HS-27A (cell line): ENCODE measurements at regions not wholly inside any gene's neighbourhood (a gene's known extent, or its start where the extent isn't known, plus 50 kb on each side); places are given as distances from the start of the nearest gene placed in this dataset.

Source experiments
- DNase-seq: peaks from one replicate; pipeline ENCODE4 v3.0.0-alpha.2; 2012; ENCODE audit warnings: low read depth, missing footprints

GRCh38 chr14:97524589-97525319 is 727.6 kb downstream of the VRK1 start:
- no peak for DNase-seq

DNA sequence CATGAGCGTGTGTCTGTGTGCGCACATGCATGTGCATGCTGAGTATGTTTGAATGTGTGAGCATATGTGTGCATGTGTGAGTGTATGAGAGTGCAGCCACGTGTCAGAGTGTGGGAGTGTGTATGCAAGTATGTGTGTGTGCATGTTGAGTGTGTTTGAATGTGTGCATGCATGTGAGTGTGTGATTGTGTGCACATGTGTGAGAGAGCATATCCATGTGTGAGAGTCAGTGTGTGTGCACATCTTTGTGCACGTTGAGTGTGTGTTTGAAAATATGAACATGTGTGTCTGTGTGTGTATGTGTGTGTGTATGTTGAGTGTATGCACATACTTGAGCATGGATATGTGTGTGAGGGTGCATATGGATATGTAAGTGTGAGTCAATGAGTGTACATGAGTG is 730.8 kb downstream of the VRK1 start:
- DNase-seq = no peak

DNA sequence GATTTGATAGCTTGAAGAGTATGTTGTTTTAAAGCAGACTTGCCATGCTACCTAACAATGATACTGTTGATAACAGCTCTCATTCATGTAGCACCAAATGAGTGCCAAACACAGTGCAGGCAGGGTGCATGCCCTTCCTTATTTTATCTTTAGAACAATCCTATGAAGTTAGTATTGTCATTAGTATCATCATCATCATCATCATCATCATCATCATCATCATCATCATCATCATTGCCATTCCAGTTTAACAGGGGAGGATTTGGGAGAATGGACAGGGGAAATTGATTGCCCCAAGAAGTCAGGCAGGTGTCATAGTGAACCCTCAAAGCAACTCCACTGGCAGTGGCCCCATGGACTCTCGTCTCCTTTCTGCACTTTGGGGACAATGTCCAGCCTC is 734.9 kb downstream of the VRK1 start:
- no peak for DNase-seq

- no peak for DNase-seq
These were observed 739.2 kb downstream of the VRK1 start for GRCh38 chr14:97536421-97536820.

DNA sequence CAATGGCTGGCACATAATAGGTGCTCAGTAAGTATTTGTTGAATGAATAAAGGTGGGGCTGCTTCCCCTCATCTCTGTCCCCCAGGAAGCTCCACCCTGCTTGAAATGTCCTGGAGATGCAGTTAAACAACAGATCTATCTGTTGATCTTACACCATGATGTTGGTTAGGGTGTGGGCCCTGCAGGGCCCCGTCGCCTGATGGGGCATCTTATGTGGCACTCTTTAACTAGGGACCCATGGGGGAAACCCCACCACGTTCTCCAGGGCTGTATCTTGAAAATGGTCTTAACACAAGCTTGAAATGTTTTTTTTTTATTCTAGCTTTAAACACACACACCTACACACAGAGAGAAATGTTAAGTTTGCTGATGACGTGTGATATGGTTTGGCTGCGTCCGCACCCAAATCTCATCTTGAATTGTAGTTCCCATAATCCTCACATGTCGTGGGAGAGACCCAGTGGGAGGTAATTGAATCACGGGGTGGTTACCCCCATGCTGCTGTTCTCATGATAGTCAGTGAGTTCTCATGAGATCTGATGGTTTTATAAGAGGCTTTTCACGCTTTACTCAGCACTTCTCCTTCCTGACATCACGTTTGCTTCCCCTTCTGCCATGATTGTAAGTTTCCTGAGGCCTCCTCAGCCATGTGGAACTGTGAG is 741.7 kb downstream of the VRK1 start:
- no peak for DNase-seq

DNA sequence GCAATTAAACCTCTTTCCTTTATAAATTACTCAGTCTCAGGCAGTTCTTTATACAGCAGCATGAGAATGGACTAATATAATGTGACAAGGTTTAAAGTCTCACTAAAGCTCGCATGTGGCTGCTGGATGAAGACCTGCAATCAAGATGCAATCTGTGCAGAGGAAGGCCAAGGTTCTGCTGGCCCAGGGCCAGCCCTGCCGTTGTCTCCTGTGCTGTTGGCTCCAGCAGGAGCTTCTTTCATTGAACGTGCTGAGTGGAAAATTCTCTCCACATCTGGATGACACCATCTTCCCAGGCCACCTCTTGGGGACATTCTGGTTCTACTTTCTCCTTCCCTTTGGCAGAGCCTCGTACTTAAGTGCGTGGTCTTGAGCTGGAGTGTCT is 742.2 kb downstream of the VRK1 start:
- DNase-seq = no peak

DNA sequence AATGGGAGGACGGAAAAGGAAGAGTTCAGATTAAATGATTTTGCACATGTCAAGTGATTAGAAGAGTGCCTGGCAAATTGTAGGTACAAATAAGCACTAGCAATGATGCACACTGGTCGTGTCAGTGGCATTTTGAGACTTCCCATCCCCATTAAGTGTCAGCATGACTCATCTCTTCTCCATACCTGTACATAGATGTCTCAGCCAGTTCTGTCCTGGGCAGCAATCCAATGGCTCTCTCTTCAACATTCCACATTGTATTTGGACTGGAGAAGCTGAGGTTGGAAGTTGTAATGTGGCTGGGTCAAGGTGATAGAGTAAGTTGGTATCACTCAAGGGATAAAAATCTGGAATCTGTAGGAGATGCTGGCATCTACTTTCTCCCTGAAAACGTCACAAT is 742.7 kb downstream of the VRK1 start:
- DNase-seq = no peak

DNA sequence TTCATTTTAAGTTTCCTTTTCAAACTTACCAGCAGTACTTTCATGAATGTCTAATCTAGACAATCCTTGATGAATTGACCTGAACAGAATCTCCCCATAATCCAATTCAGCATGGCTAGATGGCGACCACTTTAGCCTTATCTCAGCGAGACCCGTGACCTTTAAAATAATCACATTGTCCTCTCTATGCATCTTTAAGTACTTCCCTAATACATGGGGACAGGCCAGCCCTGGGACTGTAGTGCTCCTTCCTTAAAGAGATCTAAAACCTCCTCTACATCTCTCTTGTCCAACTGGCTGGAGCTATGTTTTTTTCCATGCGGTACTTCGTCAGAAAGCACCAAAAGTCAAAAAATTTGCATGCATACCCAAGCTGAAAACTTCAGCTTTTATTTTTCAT is 746.0 kb downstream of the VRK1 start:
- no peak for DNase-seq

GRCh38 chr14:97543816-97544215 is 746.6 kb downstream of the VRK1 start:
- no peak for DNase-seq

- DNase-seq = no peak
These were observed 747.4 kb downstream of the VRK1 start for GRCh38 chr14:97544571-97544970.

DNA sequence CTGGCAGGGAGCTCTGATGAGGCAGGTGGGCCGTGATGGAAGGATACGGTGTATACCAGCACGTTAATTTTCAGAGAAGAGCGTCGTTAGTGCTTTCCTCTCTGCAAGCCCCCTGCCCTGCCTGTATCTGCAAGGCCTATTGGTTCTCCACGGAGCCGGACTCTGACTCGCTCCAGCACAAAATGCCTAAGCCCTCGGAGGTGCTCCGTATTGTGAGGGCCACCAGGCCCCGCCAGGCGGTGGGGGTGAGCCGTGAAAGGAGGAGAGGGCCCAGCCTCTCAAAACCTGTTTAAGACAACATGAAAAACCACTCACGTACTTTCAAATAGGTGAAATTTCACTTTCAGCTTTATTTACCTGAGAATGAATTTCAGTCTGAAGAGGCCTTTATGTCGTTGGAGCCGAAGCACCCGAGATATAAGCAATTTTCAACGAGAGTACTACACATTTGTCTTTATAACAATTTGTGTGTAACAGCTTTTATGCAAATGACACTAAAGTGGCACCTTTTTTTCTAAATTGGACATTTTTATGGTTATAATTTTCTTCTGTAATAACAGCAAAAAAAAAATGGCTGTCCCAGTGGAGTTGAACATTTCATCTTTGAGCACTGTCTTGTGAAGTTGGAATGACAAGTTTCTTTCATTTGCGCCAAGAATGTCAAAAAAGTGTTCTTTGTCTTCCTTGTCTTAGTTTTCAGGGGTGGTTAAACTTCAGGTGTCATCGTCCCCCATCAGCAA is 749.5 kb downstream of the VRK1 start:
- DNase-seq = no peak

- no peak for DNase-seq
These were observed 753.3 kb downstream of the VRK1 start for GRCh38 chr14:97550463-97550862.

- DNase-seq = no peak
These were observed 757.4 kb downstream of the VRK1 start for GRCh38 chr14:97554597-97554996.

DNA sequence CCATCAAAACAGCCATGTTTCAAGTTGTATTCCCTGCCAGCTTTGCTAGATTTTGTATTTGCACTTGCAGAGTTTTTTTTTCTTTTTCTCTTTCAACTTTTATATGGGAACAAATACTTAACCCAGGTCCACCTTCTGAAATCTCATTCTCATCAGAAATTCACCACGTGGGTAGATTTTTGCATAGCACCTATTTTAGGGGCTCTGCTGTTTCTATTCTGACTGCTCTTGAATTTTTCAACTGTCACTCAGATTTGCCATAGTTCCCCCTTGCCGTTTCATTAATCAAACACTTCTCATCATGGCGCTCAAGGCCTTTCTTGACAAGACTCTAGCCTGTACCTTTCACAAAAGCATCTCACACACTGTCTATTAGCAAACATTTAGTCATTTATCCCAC is 767.2 kb downstream of the VRK1 start:
- DNase-seq = no peak

- DNase-seq = no peak
These were observed 774.0 kb downstream of the VRK1 start for GRCh38 chr14:97571201-97571600.

DNA sequence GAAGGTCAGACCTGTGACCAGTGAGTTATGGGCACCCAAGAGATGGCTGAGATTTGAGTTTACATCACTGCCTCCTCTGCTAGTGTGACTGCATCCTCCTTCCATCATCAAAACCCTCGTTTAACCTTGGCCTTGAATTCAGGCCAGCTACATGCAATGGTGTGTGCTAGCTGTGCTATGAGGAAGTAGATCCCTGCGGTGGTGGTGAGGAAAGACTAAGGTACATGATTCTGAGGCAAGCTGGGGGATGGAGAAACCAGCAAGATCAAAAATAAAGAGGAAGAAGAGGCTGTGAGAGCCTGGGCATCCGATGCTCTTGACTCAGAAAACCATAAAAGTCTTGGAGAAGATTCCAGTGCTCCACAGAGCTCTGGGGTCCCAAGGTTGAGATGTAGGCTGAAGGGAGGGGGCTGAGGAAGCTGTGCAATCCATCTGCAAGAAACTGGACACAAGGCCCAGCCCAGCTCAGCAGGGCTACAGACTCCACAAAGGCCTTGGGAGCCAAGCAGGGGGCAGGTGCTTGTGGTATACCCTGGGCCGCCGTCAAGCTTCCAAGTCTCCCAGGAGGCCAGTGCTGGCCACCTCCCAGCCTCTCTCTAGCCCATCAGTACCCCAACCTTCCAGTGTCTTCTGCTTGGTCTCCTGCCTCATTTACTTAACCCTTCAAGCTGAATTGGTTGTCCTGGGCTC is 774.8 kb downstream of the VRK1 start:
- no peak for DNase-seq

GRCh38 chr14:97572583-97573458 is 775.6 kb downstream of the VRK1 start:
- no peak for DNase-seq

GRCh38 chr14:97575677-97576076 is 778.5 kb downstream of the VRK1 start:
- no peak for DNase-seq

DNA sequence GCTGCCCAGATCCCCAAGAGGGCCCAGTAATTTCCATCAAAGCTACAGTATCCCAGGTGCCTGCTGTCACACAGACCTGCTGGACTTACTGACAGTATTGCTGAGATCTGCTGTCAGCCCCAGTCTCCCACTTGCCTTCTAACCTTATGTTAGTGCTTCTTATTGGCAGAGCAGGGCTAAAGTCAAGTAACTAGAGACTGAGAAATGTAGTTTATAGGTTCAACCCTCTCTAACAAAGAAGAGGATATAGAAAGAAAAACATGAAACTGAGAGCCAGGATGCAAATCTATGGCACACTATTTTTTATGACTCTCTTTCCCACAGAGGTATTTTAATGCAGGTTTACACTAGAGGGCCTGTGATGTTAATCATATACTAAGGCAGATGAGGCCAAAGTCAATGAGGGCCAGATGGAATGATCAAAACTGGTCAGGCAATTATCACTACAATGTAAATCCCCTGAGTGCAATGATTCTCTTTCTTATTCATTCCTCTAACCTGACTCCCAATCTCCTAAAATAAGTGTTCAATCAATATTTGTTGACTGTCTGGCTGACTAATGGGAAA is 781.9 kb downstream of the VRK1 start:
- DNase-seq = no peak

- no peak for DNase-seq
These were observed 783.8 kb downstream of the VRK1 start for GRCh38 chr14:97581016-97581415.

- DNase-seq = no peak
These were observed 784.8 kb downstream of the VRK1 start for GRCh38 chr14:97582022-97582421.
